ENCODE measurements at regions not wholly inside any gene's neighbourhood (a gene's known extent, or its start where the extent isn't known, plus 50 kb on each side); places are given as distances from the start of the nearest gene placed in this dataset.

- TF ChIP-seq, protein P1, sequence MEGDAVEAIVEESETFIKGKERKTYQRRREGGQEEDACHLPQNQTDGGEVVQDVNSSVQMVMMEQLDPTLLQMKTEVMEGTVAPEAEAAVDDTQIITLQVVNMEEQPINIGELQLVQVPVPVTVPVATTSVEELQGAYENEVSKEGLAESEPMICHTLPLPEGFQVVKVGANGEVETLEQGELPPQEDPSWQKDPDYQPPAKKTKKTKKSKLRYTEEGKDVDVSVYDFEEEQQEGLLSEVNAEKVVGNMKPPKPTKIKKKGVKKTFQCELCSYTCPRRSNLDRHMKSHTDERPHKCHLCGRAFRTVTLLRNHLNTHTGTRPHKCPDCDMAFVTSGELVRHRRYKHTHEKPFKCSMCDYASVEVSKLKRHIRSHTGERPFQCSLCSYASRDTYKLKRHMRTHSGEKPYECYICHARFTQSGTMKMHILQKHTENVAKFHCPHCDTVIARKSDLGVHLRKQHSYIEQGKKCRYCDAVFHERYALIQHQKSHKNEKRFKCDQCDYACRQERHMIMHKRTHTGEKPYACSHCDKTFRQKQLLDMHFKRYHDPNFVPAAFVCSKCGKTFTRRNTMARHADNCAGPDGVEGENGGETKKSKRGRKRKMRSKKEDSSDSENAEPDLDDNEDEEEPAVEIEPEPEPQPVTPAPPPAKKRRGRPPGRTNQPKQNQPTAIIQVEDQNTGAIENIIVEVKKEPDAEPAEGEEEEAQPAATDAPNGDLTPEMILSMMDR (IDR thresholded peaks at IDR 0.05), result no peak
- no peak for TF ChIP-seq POLR2AphosphoS5 (IDR thresholded peaks at IDR 0.05; ENCODE audit: low read depth, low read length)
- TF ChIP-seq, protein P2, sequence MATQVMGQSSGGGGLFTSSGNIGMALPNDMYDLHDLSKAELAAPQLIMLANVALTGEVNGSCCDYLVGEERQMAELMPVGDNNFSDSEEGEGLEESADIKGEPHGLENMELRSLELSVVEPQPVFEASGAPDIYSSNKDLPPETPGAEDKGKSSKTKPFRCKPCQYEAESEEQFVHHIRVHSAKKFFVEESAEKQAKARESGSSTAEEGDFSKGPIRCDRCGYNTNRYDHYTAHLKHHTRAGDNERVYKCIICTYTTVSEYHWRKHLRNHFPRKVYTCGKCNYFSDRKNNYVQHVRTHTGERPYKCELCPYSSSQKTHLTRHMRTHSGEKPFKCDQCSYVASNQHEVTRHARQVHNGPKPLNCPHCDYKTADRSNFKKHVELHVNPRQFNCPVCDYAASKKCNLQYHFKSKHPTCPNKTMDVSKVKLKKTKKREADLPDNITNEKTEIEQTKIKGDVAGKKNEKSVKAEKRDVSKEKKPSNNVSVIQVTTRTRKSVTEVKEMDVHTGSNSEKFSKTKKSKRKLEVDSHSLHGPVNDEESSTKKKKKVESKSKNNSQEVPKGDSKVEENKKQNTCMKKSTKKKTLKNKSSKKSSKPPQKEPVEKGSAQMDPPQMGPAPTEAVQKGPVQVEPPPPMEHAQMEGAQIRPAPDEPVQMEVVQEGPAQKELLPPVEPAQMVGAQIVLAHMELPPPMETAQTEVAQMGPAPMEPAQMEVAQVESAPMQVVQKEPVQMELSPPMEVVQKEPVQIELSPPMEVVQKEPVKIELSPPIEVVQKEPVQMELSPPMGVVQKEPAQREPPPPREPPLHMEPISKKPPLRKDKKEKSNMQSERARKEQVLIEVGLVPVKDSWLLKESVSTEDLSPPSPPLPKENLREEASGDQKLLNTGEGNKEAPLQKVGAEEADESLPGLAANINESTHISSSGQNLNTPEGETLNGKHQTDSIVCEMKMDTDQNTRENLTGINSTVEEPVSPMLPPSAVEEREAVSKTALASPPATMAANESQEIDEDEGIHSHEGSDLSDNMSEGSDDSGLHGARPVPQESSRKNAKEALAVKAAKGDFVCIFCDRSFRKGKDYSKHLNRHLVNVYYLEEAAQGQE (IDR thresholded peaks at IDR 0.05; ENCODE audit: insufficient read depth in 1 of 2, low read depth in 2 of 2, low read length in 1 of 2), result no peak
These were observed 129.1 kb upstream of the DOCK10 start for GRCh38 chr2:225171350-225171749.

Measured in Panc1 (cell line).